D721Med (cell line): ENCODE measurements at regions not wholly inside any gene's neighbourhood (a gene's known extent, or its start where the extent isn't known, plus 50 kb on each side); places are given as distances from the start of the nearest gene placed in this dataset.

Experiments
- DNase-seq: peaks from one replicate; pipeline ENCODE4 v3.0.0; 2011; ENCODE audit warnings: low spot score; ENCODE audit not compliant: insufficient read length
- FAIRE-seq: peaks from 2 replicates; lab custom pipeline; 2011; peaks lifted over from hg19 to GRCh38; lab: Jason Lieb, UNC
- CTCF ChIP-seq: IDR thresholded peaks from 2 replicates; pipeline ENCODE4 v1.5.1; 2012; ENCODE audit warnings: mild to moderate bottlenecking, control low read depth; ENCODE audit not compliant: insufficient read depth; ENCODE audit errors: missing control alignments

GRCh38 chr15:96047255-96047931 lies 283.1 kb upstream of the NR2F2 start:
- no peak for TF ChIP-seq CTCF
- no peak for FAIRE-seq
- no peak for DNase-seq

GRCh38 chr15:96049323-96049722 lies 281.2 kb upstream of the NR2F2 start:
- DNase-seq (no peak), FAIRE-seq (no peak)
- TF ChIP-seq CTCF: no peak

- DNase-seq: no peak
- TF ChIP-seq CTCF: no peak
- FAIRE-seq: no peak
These were observed 280.7 kb upstream of the NR2F2 start for GRCh38 chr15:96049766-96050165.

- TF ChIP-seq CTCF: no peak
- DNase-seq (no peak), FAIRE-seq (no peak)
These were observed 278.9 kb upstream of the NR2F2 start for GRCh38 chr15:96051598-96051997.

- TF ChIP-seq CTCF: no peak
- no peak for DNase-seq
- no peak for FAIRE-seq
These were observed 278.3 kb upstream of the NR2F2 start for GRCh38 chr15:96052154-96052553.

- DNase-seq: no peak
- FAIRE-seq: no peak
- no peak for TF ChIP-seq CTCF
These were observed 277.9 kb upstream of the NR2F2 start for GRCh38 chr15:96052572-96053030.

- no peak for TF ChIP-seq CTCF
- DNase-seq: no peak
These were observed 277.3 kb upstream of the NR2F2 start for GRCh38 chr15:96053031-96053780.

More at GRCh38 chr15:96053031-96053780, 277.3 kb upstream of the NR2F2 start:
- FAIRE-seq: no peak
